IMR-90 (cell line): ENCODE measurements at regions not wholly inside any gene's neighbourhood (a gene's known extent, or its start where the extent isn't known, plus 50 kb on each side); places are given as distances from the start of the nearest gene placed in this dataset.

Experiments used
- ATAC-seq: fragments of 200-7000 bp; cut with Tn5 transposase; 2 replicates; pipeline ENCODE4 v1.9.1; 2020; ENCODE audit warnings: low read depth, mild to moderate bottlenecking, moderate library complexity
- BruUV-seq: library from RNA; stranded (reverse); fragments of 400-500 nt; replicated peaks from 2 replicates; lab custom pipeline; 2021; lab: Mats Ljungman, UMichigan
- CTCF ChIA-PET: fragments of 300-600 bp; formaldehyde crosslinking; extraction: SDS; loops from one replicate; lab custom pipeline; 2021; ENCODE audit warnings: antibody characterized with exemption; lab: Yijun Ruan, JAX
- POLR2A ChIA-PET: fragments of 300-600 bp; sonication (Branson Sonifier 250); formaldehyde crosslinking; loops from one replicate; lab custom pipeline; 2022; ENCODE audit warnings: antibody characterized with exemption; ENCODE audit not compliant: unreplicated experiment; lab: Charles Lee
- DNase-seq: peaks from one replicate; pipeline ENCODE4 v3.0.0; 2013
- H2AFZ ChIP-seq: replicated peaks from 2 replicates; pipeline ENCODE3; 2013; ENCODE audit warnings: low read length, mild to moderate bottlenecking; ENCODE audit not compliant: poor library complexity
- H2AK5ac ChIP-seq: 2 replicates; pipeline ENCODE4 v1.6.1; 2013; ENCODE audit warnings: low read depth, low read length, inconsistent platforms
- H2AK9ac ChIP-seq: replicated peaks from 2 replicates; pipeline ENCODE3; 2013; ENCODE audit warnings: mild to moderate bottlenecking, low read depth, low read length, moderate library complexity; ENCODE audit not compliant: poor library complexity
- H2BK120ac ChIP-seq: 2 replicates; pipeline ENCODE4 v1.6.1; 2013; ENCODE audit warnings: low read depth, low read length, inconsistent platforms
- H2BK15ac ChIP-seq: 3 replicates; pipeline ENCODE4 v1.6.1; 2013; ENCODE audit warnings: low read depth, low read length, inconsistent platforms
- H2BK20ac ChIP-seq: 2 replicates; pipeline ENCODE4 v1.6.1; 2013; ENCODE audit warnings: low read depth, mild to moderate bottlenecking, inconsistent platforms, low read length, moderate library complexity
- H2BK5ac ChIP-seq: 2 replicates; pipeline ENCODE4 v1.6.1; 2013; ENCODE audit warnings: mild to moderate bottlenecking, low read depth, low read length, inconsistent platforms; ENCODE audit not compliant: poor library complexity, severe bottlenecking
- H3K14ac ChIP-seq: replicated peaks from 2 replicates; pipeline ENCODE4 v1.6.1; 2013; ENCODE audit warnings: low read depth, low read length, inconsistent platforms
- H3K18ac ChIP-seq: 2 replicates; pipeline ENCODE4 v1.6.1; 2013; ENCODE audit warnings: low read depth, low read length, control low read depth
- H3K23ac ChIP-seq: 2 replicates; pipeline ENCODE4 v1.6.1; 2013; ENCODE audit warnings: low read depth, low read length, inconsistent platforms
- H3K27ac ChIP-seq: 2 replicates; pipeline ENCODE4 v1.5.1; 2013; ENCODE audit warnings: mild to moderate bottlenecking, control low read depth, low read length; ENCODE audit not compliant: insufficient read depth
- H3K27me3 ChIP-seq: 2 replicates; pipeline ENCODE4 v1.6.1; 2013; ENCODE audit warnings: low read length; ENCODE audit not compliant: control insufficient read depth, insufficient read depth
- H3K36me3 ChIP-seq: 2 replicates; pipeline ENCODE4 v1.6.1; 2013; ENCODE audit warnings: low read length, mixed read lengths; ENCODE audit not compliant: control insufficient read depth, insufficient read depth
- H3K4ac ChIP-seq: 2 replicates; pipeline ENCODE4 v1.6.1; 2013; ENCODE audit warnings: low read depth, low read length, inconsistent platforms
- H3K4me1 ChIP-seq: 2 replicates; pipeline ENCODE4 v1.6.1; 2013; ENCODE audit warnings: low read length, mixed read lengths; ENCODE audit not compliant: control insufficient read depth, insufficient read depth
- H3K4me2 ChIP-seq: 2 replicates; pipeline ENCODE4 v1.6.1; 2013; ENCODE audit warnings: low read depth, mild to moderate bottlenecking, control low read depth, low read length, moderate library complexity
- H3K4me3 ChIP-seq: 2 replicates; pipeline ENCODE4 v1.5.1; 2013; ENCODE audit warnings: low read depth, mild to moderate bottlenecking, control low read depth, low read length, moderate library complexity; ENCODE audit not compliant: insufficient read depth
- H3K56ac ChIP-seq: 2 replicates; pipeline ENCODE4 v1.6.1; 2013; ENCODE audit warnings: low read length, inconsistent platforms; ENCODE audit not compliant: insufficient read depth; ENCODE audit errors: extremely low read depth
- H3K79me1 ChIP-seq, 2 experiments: 2 replicates each; pipeline ENCODE4 v1.6.1; 2013; ENCODE audit warnings: low read length in 2 of 2, inconsistent platforms in 1 of 2, low read depth in 1 of 2
- H3K9ac ChIP-seq: 2 replicates; pipeline ENCODE4 v1.6.1; 2013; ENCODE audit warnings: low read depth, low read length, control low read depth
- H3K9me1 ChIP-seq: 2 replicates; pipeline ENCODE4 v1.6.1; 2013; ENCODE audit warnings: low read length, inconsistent platforms; ENCODE audit not compliant: insufficient read depth
- H3K9me3 ChIP-seq: 2 replicates; pipeline ENCODE4 v1.6.1; 2013; ENCODE audit warnings: low read length; ENCODE audit not compliant: control insufficient read depth, insufficient read depth
- H4K20me1 ChIP-seq: 2 replicates; pipeline ENCODE4 v1.6.1; 2013; ENCODE audit warnings: low read length, inconsistent platforms; ENCODE audit not compliant: insufficient read depth
- H4K5ac ChIP-seq: 2 replicates; pipeline ENCODE4 v1.6.1; 2013; ENCODE audit warnings: mild to moderate bottlenecking, low read depth, low read length, control low read depth
- H4K8ac ChIP-seq, 2 experiments: 2 replicates each; pipeline ENCODE4 v1.6.1; 2013; ENCODE audit warnings: low read depth in 2 of 2, low read length in 2 of 2, control low read depth in 1 of 2, inconsistent platforms in 1 of 2
- H4K91ac ChIP-seq: 2 replicates; pipeline ENCODE4 v1.6.1; 2013; ENCODE audit warnings: low read depth, low read length, inconsistent platforms; ENCODE audit not compliant: insufficient read depth
- BHLHE40 ChIP-seq: fragments of 150-350 bp; IDR thresholded peaks from 2 replicates; pipeline ENCODE4 v1.6.1; 2016; ENCODE audit warnings: mild to moderate bottlenecking, low read depth, low read length
- CHD1 ChIP-seq: IDR thresholded peaks from 2 replicates; pipeline ENCODE4 v1.6.1; 2012; ENCODE audit warnings: low read depth, low read length, improper control_type of control experiment
- ELK1 ChIP-seq: fragments of 150-350 bp; IDR thresholded peaks from 2 replicates; pipeline ENCODE4 v1.6.1; 2016; ENCODE audit warnings: low read depth, mild to moderate bottlenecking, low read length, moderate library complexity, borderline replicate concordance
- MAZ ChIP-seq: IDR thresholded peaks from 2 replicates; pipeline ENCODE4 v1.6.1; 2012; ENCODE audit warnings: low read depth, mild to moderate bottlenecking, low read length, improper control_type of control experiment, moderate library complexity, borderline replicate concordance
- NFE2L2 ChIP-seq: fragments of 150-350 bp; IDR thresholded peaks from 2 replicates; pipeline ENCODE4 v1.6.1; 2016; ENCODE audit warnings: low read depth, mild to moderate bottlenecking, low read length
- POLR2A ChIP-seq: IDR thresholded peaks from 2 replicates; pipeline ENCODE4 v1.6.1; 2012; ENCODE audit warnings: mild to moderate bottlenecking, low read depth, low read length
- RAD21 ChIP-seq: IDR thresholded peaks from 2 replicates; pipeline ENCODE4 v1.6.1; 2012; ENCODE audit warnings: low read length, improper control_type of control experiment
- RCOR1 ChIP-seq: IDR thresholded peaks from 2 replicates; pipeline ENCODE4 v1.6.1; 2012; ENCODE audit warnings: mild to moderate bottlenecking, low read length, improper control_type of control experiment; ENCODE audit not compliant: insufficient replicate concordance
- RFX5 ChIP-seq: IDR thresholded peaks from 2 replicates; pipeline ENCODE4 v1.8.0; 2012; ENCODE audit warnings: low read depth, mild to moderate bottlenecking, low read length, moderate library complexity
- SMC3 ChIP-seq: fragments of 150-350 bp; IDR thresholded peaks from 2 replicates; pipeline ENCODE4 v1.6.1; 2016; ENCODE audit warnings: low read depth, mild to moderate bottlenecking, antibody characterized with exemption, low read length, moderate library complexity
- dilution Hi-C: fragments of 300-500 bp; cut with HindIII; formaldehyde crosslinking; loops from one replicate; pipeline ENCODE4 v1.14.3; 2018; ENCODE audit warnings: low sequenced_read_pairs; ENCODE audit not compliant: unreplicated experiment
- in situ Hi-C: fragments of 300-500 bp; cut with MboI; formaldehyde crosslinking; loops from 3 replicates; pipeline ENCODE4 v1.14.3; 2019; ENCODE audit warnings: low sequenced_read_pairs, inconsistent platforms, mixed read lengths
- intact Hi-C: fragments of 100-400 bp; cut with micrococcal nuclease; formaldehyde crosslinking; loops from 2 replicates; pipeline ENCODE4 v1.10.0; 2022
- TF ChIP-seq, protein P1 (sequence below): fragments of 150-350 bp; IDR thresholded peaks from 2 replicates; pipeline ENCODE4 v1.6.1; 2017; ENCODE audit warnings: mild to moderate bottlenecking, antibody characterized with exemption, low read length, low read depth

DNA sequence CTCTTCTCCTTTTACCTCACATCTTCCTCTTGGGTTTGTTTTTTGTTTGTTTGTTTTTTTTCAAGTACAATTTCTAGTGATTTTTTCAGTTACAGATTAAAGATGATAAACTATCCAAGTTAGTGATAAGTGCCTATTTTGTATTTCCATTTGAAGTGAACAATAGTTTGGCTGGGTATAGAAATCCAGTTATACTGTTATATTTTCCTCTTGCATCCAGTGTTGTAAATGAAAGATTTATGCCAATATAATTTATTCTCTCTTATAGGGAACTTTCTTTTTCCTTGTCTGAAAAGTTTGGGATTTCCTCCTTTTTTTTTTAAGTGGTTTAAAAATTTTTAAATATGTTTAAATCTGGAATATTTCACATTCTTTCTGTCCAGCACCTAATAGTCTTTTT lies 169.4 kb downstream of the CPEB2 start:
- no peak overlapping the region for H3K27ac ChIP-seq
- ATAC-seq (no peak), DNase-seq (no peak)
- no peak overlapping the region for H3K23ac ChIP-seq
- H2AK5ac ChIP-seq, result no peak overlapping the region
- no peaks in the 10 kb centered on the region for H3K36me3 ChIP-seq
- dilution Hi-C loops (no loop called here), in situ Hi-C loops (no loop called here), intact Hi-C loops (no loop called here)
- no peak overlapping the region for H2AK9ac ChIP-seq
- ChIA-PET POLR2A (no interaction called here), CTCF (no interaction called here)
- no peak overlapping the region for H4K8ac ChIP-seq
- TF ChIP-seq RFX5 (no peak), CHD1 (no peak), NFE2L2 (no peak), POLR2A (no peak), SMC3 (no peak), RAD21 (no peak), MAZ (no peak), ELK1 (no peak), RCOR1 (no peak), BHLHE40 (no peak)
- TF ChIP-seq, protein P1, sequence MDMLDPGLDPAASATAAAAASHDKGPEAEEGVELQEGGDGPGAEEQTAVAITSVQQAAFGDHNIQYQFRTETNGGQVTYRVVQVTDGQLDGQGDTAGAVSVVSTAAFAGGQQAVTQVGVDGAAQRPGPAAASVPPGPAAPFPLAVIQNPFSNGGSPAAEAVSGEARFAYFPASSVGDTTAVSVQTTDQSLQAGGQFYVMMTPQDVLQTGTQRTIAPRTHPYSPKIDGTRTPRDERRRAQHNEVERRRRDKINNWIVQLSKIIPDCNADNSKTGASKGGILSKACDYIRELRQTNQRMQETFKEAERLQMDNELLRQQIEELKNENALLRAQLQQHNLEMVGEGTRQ, result no peak
- no TSS peak for BruUV-seq
- peaks cover 10% of the 10 kb centered on the region for H3K27me3 ChIP-seq
- H2BK5ac ChIP-seq, result no peak overlapping the region
- no peak overlapping the region for H4K91ac ChIP-seq
- H3K56ac ChIP-seq, result no peak overlapping the region
- H2AFZ ChIP-seq, result no peak overlapping the region
- H3K4me2 ChIP-seq, result no peak overlapping the region
- no peak overlapping the region for H4K5ac ChIP-seq
- no peaks in the 10 kb centered on the region for H4K20me1 ChIP-seq
- H3K4ac ChIP-seq, result no peak overlapping the region
- H2BK120ac ChIP-seq, result no peak overlapping the region
- no peak overlapping the region for H3K9ac ChIP-seq
- no peak overlapping the region for H2BK20ac ChIP-seq
- no peaks in the 10 kb centered on the region for H3K79me1 ChIP-seq
- H3K14ac ChIP-seq, result no peak overlapping the region
- H3K4me1 ChIP-seq, result no peaks in the 10 kb centered on the region
- H2BK15ac ChIP-seq, result no peak overlapping the region
- H3K18ac ChIP-seq, result no peak overlapping the region
- no peak overlapping the region for H3K4me3 ChIP-seq
- H3K9me1 ChIP-seq, result no peaks in the 10 kb centered on the region
- peaks cover 2% of the 10 kb centered on the region; the same call in 1 of the 2 replicates for H3K9me3 ChIP-seq
